GM21423 (cell line): ENCODE measurements at regions not wholly inside any gene's neighbourhood (a gene's known extent, or its start where the extent isn't known, plus 50 kb on each side); places are given as distances from the start of the nearest gene placed in this dataset.
"Not testable (repeated sequence)": the region's sequence is repeated elsewhere in the genome, so short reads cannot be mapped to it uniquely, and the experiment has no call there.

ENCODE experiments used
- ATAC-seq: cut with Tn5 transposase; IDR thresholded peaks from one replicate; pipeline ENCODE4 v1.9.1; 2021; ENCODE audit warnings: mild to moderate bottlenecking, moderate library complexity; ENCODE audit not compliant: unreplicated experiment

DNA sequence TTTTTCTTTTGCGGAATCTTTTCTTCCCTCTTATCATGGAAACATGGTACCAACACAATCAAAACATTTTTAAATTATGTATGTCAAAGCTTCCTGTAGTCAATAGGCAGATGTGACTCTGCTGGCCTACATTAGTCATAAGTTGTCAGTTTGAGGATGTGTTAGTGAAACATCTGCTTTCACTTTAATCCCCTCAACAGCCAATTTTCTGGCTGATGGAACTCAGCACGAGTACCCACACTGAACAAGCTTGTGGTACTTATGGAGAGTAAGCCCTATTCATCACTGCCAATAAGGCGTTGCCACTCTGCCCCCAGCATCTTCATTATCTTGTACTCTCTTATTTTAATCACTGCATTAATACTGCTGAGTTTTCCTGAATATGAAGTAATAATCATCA lies 1034.4 kb downstream of the CDH9 start:
- no peak for ATAC-seq

DNA sequence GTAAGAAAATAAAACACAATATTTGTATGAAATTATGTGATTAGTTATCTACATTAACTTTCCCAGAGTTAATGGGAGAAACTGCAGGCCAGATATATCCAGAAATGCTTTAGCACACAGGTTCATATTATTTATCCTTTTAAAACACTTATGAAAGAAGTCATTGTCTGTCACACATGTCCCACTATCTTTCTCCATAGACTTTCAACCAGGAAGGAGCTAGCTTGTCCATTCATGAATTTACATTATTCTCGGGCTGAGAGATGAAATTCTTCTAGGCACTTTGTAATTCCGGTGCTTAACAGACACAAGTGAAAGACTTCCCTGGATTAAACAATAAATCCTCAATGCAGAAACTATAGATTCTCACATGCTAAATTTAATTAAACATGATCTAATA lies 1043.2 kb downstream of the CDH9 start:
- no peak for ATAC-seq

DNA sequence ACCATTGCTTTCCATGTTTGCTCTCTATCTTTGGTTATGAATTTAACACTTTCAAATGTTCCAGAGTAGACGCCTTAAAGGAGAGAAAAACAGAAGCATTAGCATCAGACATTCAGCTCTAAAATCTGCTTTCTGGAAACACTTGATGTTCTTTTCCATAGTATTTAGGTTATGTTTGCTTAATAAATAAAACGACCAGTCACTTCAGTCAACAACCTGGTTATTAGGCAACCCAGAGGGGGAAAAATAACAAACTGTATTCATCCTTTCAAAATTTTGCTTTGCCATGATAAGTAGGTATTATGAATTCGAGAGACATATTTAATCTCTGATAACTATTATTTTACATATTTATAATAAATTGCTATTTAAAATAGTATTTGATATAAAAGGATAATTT lies 1044.7 kb downstream of the CDH9 start:
- no peak for ATAC-seq

DNA sequence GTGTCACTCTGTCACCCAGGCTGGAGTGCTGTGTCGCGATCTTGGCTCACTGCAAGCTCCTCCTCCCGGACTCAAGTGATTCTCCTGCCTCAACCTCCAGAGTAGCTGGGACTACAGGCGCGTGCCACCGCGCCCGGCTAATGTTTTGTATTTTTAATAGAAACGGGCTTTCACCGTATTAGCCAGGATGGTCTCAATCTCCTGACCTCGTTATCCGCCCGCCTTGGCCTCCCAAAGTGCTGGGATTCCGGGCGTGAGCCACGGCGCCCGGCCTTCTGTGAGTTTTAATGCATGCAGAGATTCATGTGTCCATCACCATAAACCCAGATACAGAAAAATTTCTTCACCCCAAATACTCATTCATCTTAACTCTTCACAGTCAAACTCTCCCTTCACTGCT lies 1046.7 kb downstream of the CDH9 start:
- ATAC-seq, result no peak

DNA sequence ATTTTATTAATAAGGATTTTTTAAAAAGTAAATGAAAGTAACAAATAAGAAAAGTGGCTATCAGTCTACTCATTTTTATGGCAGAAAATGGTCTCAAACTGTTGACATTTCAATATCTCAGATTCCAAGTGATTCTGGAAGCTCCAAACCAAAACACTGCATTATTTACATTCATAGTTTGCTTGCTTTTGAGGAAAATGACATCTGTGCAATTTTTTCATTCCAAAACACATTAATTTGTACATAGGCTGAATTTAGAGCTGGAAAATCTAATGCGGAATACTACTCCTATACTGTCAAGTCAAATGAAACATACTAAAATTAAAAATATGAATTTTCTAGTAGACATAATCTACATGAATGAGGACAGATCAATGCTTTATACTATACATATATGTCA lies 1047.6 kb downstream of the CDH9 start:
- no peak for ATAC-seq

DNA sequence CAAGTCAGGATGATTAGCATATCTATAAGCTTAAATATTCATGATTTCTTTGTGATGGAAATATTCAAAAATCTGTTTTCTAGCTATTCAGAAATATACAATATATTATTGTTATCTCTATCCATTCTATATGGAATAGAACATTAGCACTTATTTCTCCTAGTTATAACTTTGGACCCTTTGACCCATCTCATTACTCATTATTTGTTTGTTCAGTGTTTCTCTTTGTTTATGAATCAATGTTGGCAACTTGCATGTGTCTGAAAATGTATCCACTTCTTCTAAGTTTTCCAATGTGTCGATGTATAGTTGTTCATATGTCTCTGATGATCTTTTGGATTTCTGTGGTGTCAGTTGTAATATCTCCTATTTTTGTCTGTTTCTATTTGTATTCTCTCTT lies 1059.3 kb downstream of the CDH9 start:
- ATAC-seq, result no peak

DNA sequence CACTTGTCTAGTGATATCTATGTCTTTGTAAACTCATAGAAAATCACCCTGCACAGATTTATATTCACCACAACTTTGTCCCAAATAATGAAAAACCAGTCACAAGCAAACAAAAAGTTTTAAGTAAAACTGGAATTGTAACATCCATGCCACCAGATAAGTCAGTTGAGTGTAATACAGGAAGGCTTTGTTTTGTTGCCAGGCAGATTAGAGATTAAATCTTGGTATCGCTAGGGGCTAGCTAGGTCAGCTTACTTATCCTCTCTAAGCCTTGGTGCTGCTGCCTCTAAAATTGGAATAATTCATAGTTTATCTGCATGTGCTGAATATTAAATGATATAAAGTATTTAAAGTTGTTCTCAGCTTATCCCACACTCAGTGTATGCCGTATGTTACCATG lies 1062.5 kb downstream of the CDH9 start:
- no peak for ATAC-seq

DNA sequence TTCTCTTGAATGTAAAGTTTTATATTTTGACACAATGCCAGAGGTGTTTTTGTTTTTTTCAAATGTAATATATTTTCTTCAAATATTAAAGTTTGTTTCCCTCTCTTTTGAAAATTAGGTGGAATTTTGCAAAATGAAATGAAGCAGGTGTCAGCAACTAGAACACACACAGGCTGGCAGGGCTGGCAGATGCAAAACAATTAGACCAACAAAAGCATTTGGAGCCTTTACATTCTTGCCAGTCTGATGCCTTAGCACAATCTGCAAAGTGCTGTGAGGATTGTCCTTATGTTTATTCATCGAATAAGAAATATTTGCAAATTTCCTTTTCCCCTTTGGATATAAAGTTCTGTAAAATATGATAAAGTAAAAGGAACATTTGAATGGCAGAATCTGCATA lies 1063.9 kb downstream of the CDH9 start:
- no peak for ATAC-seq

DNA sequence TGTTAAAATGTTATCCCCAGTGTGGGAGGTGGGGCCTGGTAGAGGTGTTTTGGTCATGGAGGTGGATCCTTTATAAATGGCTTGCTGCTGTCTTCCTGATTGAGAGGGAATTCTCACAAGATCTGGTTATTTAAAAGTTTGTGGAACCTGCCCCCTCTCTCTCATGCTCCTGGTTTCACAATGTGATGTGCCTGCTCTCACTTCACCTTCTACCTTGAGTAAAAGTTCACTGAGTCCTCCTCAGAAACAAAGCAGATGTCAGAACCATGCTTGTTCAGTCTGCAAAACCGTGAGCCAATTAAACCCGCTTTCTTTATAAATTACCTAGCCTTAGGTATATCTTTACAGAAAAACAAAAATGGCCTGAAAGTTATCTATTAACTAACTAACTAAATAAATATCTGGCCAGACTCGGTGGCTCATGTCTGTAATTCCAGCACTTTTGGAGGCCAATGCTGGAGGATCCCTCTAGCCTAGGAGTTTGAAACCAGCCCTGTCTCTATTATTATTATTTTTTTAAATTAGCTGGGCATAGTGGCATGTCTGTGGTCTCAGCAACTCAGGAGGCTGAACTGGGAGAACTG lies 1067.4 kb downstream of the CDH9 start:
- ATAC-seq, result no peak

DNA sequence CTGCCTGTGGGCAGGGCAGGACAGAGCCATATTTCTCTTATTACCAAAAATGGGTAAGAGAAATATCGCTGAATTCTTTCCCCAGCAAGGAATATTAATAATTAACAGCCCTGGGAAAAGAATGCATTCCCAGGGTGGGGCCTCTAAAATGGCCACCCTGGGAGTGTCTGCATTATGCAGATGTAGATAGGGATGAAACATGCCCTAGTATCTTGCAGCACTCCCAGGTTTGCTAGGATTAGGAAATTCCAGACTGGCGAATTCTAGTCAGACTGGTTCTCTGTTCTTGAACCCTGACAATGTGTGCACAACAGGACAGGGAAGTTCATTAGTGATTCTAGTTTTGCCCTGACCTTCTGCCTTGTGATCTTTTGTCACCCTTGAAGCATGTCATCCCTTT lies 1069.3 kb downstream of the CDH9 start:
- not testable (repeated sequence) for ATAC-seq

DNA sequence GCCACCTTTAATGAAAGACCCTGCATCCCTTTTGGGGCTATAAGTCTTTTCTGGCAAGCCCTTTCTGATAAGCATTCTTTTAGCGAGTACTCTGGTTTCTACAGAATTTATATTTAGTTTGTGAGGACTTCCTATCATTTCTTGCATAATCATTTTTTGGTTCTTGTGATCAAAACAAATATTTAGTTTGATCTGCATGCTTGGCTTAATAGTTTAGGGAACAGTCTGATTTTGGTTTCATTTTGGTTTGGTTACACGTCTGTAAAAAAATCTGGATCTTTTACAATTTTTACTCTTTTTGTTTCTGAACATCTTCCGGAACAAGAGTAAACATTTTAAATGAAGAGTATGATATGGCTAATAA lies 1074.4 kb downstream of the CDH9 start:
- no peak for ATAC-seq

DNA sequence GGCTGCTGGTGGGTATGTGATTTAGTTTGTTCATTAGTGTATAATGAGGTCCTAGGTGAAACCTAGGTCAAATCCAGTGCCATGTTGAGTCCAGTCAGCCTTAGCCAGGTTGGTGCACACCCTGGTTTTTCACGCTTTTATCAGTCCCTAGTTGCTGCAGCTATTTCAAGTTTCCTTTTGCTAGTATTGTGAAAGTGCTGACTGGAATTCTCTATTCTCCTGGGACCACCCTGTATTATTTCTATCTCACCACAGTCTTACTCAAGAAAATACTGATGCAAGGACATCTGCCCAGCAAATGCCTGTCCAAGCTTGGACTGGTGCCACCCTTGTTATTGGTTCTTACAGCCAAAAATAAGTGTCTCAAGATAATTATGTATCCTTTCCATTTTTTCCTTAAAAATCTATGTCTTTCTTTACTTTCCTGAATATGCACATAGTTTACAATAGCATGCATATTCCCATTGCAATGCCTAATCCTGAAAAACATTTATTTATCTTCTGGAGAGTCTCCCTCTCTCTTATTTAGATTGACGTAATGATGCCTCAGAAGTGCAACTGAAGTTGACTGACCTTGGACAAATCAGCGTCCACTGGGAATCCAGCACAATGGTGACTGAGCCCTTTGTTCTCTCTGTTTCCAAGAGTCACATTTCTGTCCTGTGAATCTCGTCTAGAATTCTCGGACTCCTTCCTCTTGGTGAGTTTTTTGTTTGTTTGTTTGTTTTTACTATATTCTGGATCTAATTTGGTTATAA lies 1075.0 kb downstream of the CDH9 start:
- no peak for ATAC-seq

DNA sequence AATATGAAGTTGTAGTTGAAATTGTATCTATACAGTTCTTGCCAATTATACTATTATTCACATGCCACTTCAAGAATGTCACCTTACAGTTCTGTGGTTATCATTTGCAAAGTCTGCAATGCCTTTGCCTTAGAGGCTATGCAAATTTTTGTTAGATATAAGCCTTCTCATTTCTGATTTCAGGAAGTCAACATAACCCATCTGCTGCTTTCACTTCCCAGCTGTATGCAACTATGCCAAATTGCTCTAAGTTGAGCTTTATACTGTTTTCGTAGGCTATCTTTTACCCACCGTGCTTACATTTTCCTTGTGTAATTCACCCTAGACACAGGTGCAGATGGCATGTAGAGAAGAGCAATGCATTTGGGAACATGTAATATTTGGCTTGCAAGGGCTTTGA lies 1083.0 kb downstream of the CDH9 start:
- no peak for ATAC-seq

DNA sequence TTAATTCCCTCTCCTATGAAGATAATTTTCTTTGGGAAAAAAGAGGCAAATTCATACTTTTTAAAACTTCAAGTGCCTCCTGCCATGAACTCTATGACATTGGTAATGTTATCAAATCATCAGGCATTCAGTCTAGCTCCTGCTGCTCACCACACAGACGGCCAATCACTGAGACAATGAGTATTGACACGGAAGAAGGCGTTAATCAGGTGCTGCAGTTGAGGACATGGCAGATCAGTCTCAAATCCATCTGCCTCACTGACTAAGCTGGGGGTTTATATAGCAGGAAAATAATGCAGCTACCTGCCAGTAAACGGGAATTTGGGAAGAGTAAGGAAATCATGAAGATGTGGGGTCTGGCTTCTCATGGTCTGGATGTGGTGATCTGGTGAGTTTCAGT lies 1087.7 kb downstream of the CDH9 start:
- ATAC-seq, result no peak

DNA sequence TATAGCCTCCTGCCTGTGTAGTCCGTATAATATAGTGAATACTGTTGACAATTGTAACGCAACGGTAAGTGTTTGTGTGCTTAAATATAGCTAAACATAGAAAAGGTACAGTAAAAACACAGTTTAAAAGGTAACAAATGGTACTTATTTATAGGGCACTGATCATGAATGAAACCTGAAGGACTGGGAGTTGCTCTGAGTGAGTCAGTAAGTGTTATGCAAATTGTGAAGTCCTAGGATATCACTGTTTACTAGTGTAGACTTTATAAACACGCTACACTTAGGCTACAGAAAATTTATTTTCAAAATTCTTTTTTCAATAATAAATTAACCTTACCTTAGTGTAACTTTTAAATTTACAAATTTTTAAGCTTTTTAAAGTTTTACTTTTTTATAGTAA lies 1090.1 kb downstream of the CDH9 start:
- ATAC-seq, result no peak

DNA sequence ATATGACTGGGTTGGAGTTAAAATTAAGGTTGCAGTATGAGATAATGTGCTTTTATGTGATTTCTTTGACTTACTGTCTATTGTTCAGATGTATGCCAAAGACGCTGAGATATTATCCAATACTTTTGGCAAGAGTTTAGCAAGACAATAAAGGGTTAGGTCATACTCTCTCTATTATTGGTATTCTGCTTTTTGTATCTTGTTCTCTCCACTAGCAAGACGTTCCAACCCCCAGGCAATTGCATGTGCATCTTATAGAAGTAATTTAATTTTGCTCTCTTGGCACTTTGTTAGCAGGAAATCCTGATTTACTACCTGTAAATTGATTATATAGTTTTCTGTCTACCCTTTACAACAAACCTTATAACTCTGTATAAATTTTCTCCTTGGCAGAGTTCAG lies 1093.6 kb downstream of the CDH9 start:
- ATAC-seq, result no peak

DNA sequence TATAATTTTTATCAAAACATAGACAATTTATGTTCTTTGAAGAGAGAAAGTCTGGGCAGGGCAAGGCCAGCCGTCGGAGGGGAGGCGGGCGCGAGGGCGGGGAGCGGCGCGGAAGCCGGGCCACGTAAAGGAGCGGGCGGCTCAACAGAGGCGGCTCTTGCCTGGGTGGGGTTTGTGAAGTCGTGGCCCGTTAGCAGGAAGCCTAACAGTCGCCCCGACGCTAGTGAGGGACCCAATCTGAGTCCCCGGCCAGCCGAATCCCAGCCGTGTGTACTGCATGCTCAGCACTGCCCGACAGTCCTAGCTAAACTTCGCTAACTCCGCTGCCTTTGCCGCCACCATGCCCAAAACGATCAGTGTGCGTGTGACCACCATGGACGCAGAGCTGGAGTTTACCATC lies 1129.2 kb downstream of the CDH9 start:
- ATAC-seq, result no peak

DNA sequence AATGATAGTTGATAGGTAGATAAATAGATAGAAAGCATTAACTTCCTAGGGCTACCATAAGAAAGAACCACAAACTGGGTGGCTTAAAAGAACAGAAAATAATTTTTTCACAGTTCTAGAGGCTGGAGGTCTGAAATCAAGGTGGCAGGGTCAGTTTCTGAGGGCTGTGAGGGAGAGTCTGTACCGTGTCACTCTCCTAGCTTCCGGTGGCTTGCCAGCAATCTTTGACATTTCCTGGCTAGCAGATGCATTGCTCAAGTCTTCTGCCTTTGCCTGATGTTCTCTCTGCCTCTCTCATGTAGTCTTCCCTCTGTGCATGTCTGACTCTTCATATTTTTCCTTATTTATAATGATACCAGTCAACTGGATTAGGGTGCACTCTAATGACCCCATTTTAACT lies 1132.7 kb downstream of the CDH9 start:
- ATAC-seq, result no peak

DNA sequence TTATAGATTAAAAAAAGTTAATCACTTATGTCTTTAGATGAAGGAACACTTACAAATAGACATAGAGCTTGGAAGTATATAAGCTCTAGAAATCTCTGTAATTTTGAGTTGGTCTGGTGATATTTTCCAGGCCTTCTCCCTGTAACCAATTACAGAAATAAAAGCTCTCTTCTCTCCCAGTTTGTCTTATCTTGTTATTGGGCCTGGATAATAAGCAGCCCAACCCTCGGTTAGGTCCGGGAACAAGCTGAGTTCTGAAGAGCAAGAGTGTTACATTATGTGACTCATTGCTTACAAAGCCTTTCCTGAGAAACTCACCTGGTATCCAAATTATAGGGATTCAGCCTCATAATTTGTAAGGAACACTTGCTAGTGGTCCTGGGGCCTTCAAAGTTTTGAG lies 1146.2 kb downstream of the CDH9 start:
- ATAC-seq, result no peak

DNA sequence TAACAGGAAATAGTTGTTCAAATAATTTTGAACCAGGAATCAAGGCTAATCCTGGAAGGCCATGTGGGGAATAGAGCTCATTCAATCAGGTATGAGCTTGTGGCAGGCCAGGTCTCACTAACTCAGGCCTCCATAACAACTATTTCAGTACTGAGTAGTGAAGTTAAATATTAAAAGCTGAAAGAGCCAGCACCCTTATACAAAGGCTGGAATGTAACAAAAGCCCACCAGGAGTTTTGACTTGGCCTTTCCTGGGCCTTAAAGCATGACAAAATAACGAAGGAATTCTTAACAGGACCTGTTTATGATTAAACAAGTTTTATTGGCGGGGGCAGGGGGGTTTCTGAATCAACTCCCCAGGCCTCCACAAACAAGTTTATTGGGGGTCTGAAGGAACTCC lies 1146.7 kb downstream of the CDH9 start:
- no peak for ATAC-seq

DNA sequence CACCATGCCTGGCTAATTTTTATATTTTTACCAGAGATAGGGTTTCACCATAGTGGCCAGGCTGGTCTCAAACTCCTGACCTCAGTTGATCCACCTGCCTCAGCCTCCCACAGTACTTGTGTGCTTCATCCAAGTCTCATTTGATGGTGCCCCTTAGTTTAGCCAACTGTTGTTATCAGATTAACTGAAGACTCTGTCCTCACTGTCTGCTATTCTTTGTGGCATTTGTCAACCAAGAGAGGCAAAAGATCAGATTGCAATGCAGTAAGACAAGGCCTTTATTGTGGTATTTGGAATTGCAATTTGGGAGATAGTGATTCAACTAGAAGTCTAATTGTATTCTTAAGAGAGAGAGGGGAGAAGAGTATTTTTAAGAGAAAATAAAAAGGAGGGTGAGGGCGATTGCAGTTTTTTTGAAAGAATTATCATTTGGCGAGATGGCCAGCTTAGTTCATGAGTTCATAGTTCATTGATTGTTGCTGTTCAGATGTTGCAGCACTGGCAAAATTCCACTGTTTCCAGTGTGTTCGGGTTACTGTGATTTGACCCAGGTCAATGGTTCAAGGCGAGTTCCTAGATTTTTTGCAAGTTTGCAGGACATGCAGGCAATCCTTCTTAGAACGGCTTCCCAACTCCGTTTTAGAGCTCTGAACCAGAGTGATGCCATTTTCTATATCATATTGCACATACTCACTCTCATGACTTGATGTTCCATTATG lies 1156.9 kb downstream of the CDH9 start:
- no peak for ATAC-seq

DNA sequence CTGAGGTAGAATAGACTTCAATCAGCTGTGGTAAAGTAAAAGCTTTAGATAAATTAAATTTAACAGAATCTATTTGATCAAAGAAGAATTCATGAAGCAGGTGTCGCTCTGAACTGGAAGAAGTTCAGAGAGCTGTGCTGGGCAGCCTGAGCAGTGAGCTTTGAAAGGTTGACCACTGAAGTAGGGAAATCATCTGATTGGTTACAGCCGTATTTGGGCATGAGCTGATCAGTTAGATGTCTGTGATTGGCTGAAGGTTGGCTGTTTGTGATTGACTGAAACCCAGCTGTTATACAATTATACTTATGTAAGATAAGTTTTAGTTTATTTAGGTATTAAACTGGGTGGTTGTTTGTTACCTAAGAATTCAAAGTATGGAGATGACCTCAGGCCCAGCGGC lies 1174.6 kb downstream of the CDH9 start:
- ATAC-seq, result no peak
